SU-DHL-6 (cell line): ENCODE measurements at regions not wholly inside any gene's neighbourhood (a gene's known extent, or its start where the extent isn't known, plus 50 kb on each side); places are given as distances from the start of the nearest gene placed in this dataset.

Experiments
- H2AFZ ChIP-seq: fragments of 200-600 bp; sonication (generic); 2 replicates; pipeline ENCODE4 v1.6.1; 2014; ENCODE audit warnings: low read depth, mild to moderate bottlenecking, moderate library complexity, mixed read lengths, antibody characterized with exemption, low read length; ENCODE audit not compliant: severe bottlenecking
- H3F3A ChIP-seq: fragments of 200-600 bp; shearing (Covaris generic); 2 replicates; pipeline ENCODE4 v1.6.0; 2016; ENCODE audit warnings: antibody characterized with exemption, mild to moderate bottlenecking; ENCODE audit not compliant: insufficient read depth
- H3K27ac ChIP-seq: fragments of 200-600 bp; sonication (generic); 2 replicates; pipeline ENCODE4 v1.5.1; 2016; ENCODE audit warnings: low read depth, mild to moderate bottlenecking, low read length, moderate library complexity, mixed read lengths
- H3K27me3 ChIP-seq: fragments of 200-600 bp; sonication (generic), shearing (Covaris generic); 2 replicates; pipeline ENCODE4 v1.6.0; 2014; ENCODE audit warnings: mild to moderate bottlenecking, low read length
- H3K36me3 ChIP-seq: fragments of 200-600 bp; sonication (generic); 2 replicates; pipeline ENCODE4 v1.6.1; 2014; ENCODE audit warnings: mild to moderate bottlenecking, low read length, mixed read lengths
- H3K4me2 ChIP-seq: fragments of 300-600, 200-600 bp; shearing (Covaris generic), sonication (generic); 2 replicates; pipeline ENCODE4 v1.6.0; 2014; ENCODE audit warnings: low read length, low read depth, mild to moderate bottlenecking; ENCODE audit not compliant: poor library complexity, severe bottlenecking
- H3K4me3 ChIP-seq: fragments of 200-600 bp; sonication (generic); 2 replicates; pipeline ENCODE4 v1.5.1; 2014; ENCODE audit warnings: antibody characterized with exemption, low read length, mild to moderate bottlenecking, mixed read lengths; ENCODE audit not compliant: insufficient read depth, poor library complexity, severe bottlenecking
- H3K79me2 ChIP-seq: fragments of 200-600 bp; sonication (generic); 2 replicates; pipeline ENCODE4 v1.6.1; 2014; ENCODE audit warnings: mild to moderate bottlenecking, low read length, moderate library complexity; ENCODE audit not compliant: insufficient read depth
- H3K9ac ChIP-seq: fragments of 200-600 bp; sonication (generic); 2 replicates; pipeline ENCODE4 v1.7.0; 2014; ENCODE audit warnings: mild to moderate bottlenecking, low read length
- H3K9me2 ChIP-seq: fragments of 200-600 bp; sonication (generic); replicated peaks from 2 replicates; pipeline ENCODE4 v1.6.1; 2014; ENCODE audit warnings: low read length; ENCODE audit not compliant: insufficient read depth
- H3K9me3 ChIP-seq: fragments of 200-600 bp; sonication (generic); 2 replicates; pipeline ENCODE4 v1.6.1; 2014; ENCODE audit warnings: low read length, mixed read lengths; ENCODE audit not compliant: insufficient read depth
- H4K20me1 ChIP-seq: fragments of 200-600 bp; sonication (generic); 2 replicates; pipeline ENCODE4 v1.6.1; 2014; ENCODE audit warnings: low read depth, mild to moderate bottlenecking, antibody characterized with exemption, low read length, moderate library complexity, mixed read lengths
- EZH2phosphoT487 ChIP-seq: fragments of 200-600 bp; sonication (generic), shearing (Covaris generic); conservative IDR thresholded peaks from 2 replicates; pipeline ENCODE4 v1.6.1; 2018; ENCODE audit warnings: mild to moderate bottlenecking, antibody characterized with exemption, low read length, moderate library complexity, mixed read lengths
- TF ChIP-seq, protein P1 (sequence below): fragments of 200-600 bp; sonication (generic); IDR thresholded peaks from one replicate; pipeline ENCODE4 v1.5.1; 2017; ENCODE audit warnings: antibody characterized with exemption, mild to moderate bottlenecking, low read length, moderate library complexity; ENCODE audit not compliant: insufficient read depth, poor library complexity, severe bottlenecking

DNA sequence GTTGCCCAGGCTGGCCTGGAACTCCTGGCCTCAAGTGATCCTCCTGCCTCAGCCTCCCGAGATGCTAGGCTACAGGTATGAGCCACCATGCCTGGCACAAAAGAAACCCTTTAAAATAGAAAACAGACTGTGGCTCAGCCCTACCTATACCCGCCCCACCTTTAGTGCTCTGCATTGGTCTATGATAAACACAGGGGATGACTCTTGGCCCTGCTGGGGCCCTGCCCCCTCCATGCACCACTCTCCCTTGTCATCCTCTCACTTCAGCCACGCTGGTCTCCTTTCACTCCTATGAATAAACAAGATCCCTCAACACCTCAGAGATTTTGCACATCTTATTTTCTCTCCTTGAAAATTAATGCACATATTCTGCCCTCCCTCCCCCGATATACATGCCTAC, 251.4 kb upstream of the KLF14 start:
- Histone ChIP-seq H3K4me2 (no peak overlapping the region), H3K9ac (no peak overlapping the region), H3K27ac (no peak overlapping the region), H3K36me3 (no peaks in the 10 kb centered on the region), H3K4me3 (no peak overlapping the region), H4K20me1 (peaks cover 3% of the 10 kb centered on the region; the same call in 1 of the 2 replicates), H3F3A (no peaks in the 10 kb centered on the region), H3K9me2 (no peaks in the 10 kb centered on the region), H3K9me3 (no peaks in the 10 kb centered on the region), H3K27me3 (no peaks in the 10 kb centered on the region), H3K79me2 (peaks cover 4% of the 10 kb centered on the region; the same call in 1 of the 2 replicates), H2AFZ (no peak overlapping the region)
- TF ChIP-seq, protein P1, sequence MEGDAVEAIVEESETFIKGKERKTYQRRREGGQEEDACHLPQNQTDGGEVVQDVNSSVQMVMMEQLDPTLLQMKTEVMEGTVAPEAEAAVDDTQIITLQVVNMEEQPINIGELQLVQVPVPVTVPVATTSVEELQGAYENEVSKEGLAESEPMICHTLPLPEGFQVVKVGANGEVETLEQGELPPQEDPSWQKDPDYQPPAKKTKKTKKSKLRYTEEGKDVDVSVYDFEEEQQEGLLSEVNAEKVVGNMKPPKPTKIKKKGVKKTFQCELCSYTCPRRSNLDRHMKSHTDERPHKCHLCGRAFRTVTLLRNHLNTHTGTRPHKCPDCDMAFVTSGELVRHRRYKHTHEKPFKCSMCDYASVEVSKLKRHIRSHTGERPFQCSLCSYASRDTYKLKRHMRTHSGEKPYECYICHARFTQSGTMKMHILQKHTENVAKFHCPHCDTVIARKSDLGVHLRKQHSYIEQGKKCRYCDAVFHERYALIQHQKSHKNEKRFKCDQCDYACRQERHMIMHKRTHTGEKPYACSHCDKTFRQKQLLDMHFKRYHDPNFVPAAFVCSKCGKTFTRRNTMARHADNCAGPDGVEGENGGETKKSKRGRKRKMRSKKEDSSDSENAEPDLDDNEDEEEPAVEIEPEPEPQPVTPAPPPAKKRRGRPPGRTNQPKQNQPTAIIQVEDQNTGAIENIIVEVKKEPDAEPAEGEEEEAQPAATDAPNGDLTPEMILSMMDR, result no peak
- TF ChIP-seq EZH2phosphoT487, result no peak

DNA sequence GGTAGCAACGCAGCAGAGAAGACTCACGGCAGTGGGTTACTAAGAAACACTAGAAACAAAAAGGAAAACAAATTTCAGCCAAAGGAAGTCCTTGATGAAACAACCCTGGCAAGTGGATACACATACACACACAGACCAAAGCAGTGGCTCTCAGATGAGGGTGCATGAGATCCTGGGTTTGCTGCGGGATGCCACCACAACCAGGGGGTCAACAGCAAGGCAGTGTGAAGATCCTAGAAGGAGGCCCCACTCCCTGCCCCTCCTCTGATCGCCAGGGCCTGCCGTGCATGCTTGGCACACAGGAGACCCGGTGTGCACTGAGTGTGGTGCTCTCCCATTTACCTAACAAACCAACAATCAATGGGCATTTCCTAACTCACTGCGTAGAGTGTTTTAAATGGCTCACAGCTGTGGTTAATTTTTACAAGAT, 252.3 kb upstream of the KLF14 start:
- peaks cover 4% of the 10 kb centered on the region; the same call in 1 of the 2 replicates for H3K79me2 ChIP-seq
- no peaks in the 10 kb centered on the region for H3K9me3 ChIP-seq
- H3F3A ChIP-seq, result no peaks in the 10 kb centered on the region
- H3K4me3 ChIP-seq, result no peak overlapping the region
- no peaks in the 10 kb centered on the region for H3K36me3 ChIP-seq
- peaks cover 3% of the 10 kb centered on the region; the same call in 1 of the 2 replicates for H4K20me1 ChIP-seq
- TF ChIP-seq, protein P1, result no peak
- TF ChIP-seq EZH2phosphoT487, result no peak
- no peak overlapping the region for H3K4me2 ChIP-seq
- H3K27ac ChIP-seq, result no peak overlapping the region
- H3K27me3 ChIP-seq, result no peaks in the 10 kb centered on the region
- no peak overlapping the region for H2AFZ ChIP-seq
- H3K9ac ChIP-seq, result no peak overlapping the region
- H3K9me2 ChIP-seq, result no peaks in the 10 kb centered on the region

DNA sequence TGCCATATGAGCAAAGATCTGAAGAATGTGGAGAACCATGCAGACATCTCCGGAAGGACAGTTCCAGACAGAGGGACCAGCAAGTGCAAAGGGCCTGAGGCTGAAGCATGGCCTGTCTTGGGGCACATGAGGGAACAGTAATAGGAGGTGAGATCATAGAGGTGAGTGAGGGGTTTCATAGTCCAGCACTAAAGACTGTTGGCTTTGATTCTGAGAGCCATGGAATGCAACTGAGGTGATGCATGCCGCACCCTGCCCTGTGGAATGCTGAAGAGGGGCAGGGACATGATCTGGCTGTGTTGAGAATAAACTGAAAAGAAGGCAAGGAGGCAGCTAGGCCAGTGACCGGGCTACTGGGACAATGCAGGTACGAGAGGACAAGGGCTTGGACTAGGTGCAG, 253.1 kb upstream of the KLF14 start:
- Histone ChIP-seq H3K36me3 (no peaks in the 10 kb centered on the region), H3K4me3 (no peak overlapping the region), H3K9me2 (no peaks in the 10 kb centered on the region), H3K9me3 (no peaks in the 10 kb centered on the region), H4K20me1 (peaks cover 3% of the 10 kb centered on the region; the same call in 1 of the 2 replicates), H3K79me2 (peaks cover 4% of the 10 kb centered on the region; the same call in 1 of the 2 replicates), H3K4me2 (no peak overlapping the region), H3K27me3 (no peaks in the 10 kb centered on the region), H3K9ac (no peak overlapping the region), H2AFZ (no peak overlapping the region), H3F3A (no peaks in the 10 kb centered on the region), H3K27ac (no peak overlapping the region)
- no peak for TF ChIP-seq EZH2phosphoT487
- TF ChIP-seq, protein P1, result no peak
